DOHH2 (cell line): ENCODE measurements at regions not wholly inside any gene's neighbourhood (a gene's known extent, or its start where the extent isn't known, plus 50 kb on each side); places are given as distances from the start of the nearest gene placed in this dataset.

Source experiments
- H3F3A ChIP-seq: fragments of 200-600 bp; sonication (generic), shearing (Covaris generic); 2 replicates; pipeline ENCODE4 v1.6.0; 2016; ENCODE audit warnings: antibody characterized with exemption, mild to moderate bottlenecking; ENCODE audit not compliant: control insufficient read depth, insufficient read depth
- H3K27ac ChIP-seq: fragments of 200-600 bp; sonication (generic); 2 replicates; pipeline ENCODE4 v1.5.1; 2014; ENCODE audit warnings: low read depth, mild to moderate bottlenecking, low read length, moderate library complexity
- H3K27me3 ChIP-seq: fragments of 200-600 bp; sonication (generic); 2 replicates; pipeline ENCODE4 v1.6.1; 2014; ENCODE audit warnings: mild to moderate bottlenecking, low read length, mixed read lengths; ENCODE audit not compliant: control insufficient read depth
- H3K36me3 ChIP-seq: fragments of 200-600 bp; sonication (generic); 2 replicates; pipeline ENCODE4 v1.6.1; 2014; ENCODE audit warnings: mild to moderate bottlenecking, low read length, moderate library complexity, mixed read lengths; ENCODE audit not compliant: control insufficient read depth
- H3K4me1 ChIP-seq: fragments of 200-600 bp; sonication (generic); 2 replicates; pipeline ENCODE4 v1.6.1; 2014; ENCODE audit warnings: mild to moderate bottlenecking, low read length, mixed read lengths; ENCODE audit not compliant: control insufficient read depth
- H3K4me2 ChIP-seq: fragments of 200-600 bp; sonication (generic); 2 replicates; pipeline ENCODE4 v1.6.0; 2014; ENCODE audit warnings: mild to moderate bottlenecking, low read length, moderate library complexity
- H3K4me3 ChIP-seq: fragments of 200-600 bp; sonication (generic); 2 replicates; pipeline ENCODE4 v1.5.1; 2014; ENCODE audit warnings: mild to moderate bottlenecking, low read length, mixed read lengths
- H3K79me2 ChIP-seq: fragments of 200-600 bp; sonication (generic); 2 replicates; pipeline ENCODE4 v1.6.1; 2014; ENCODE audit warnings: mild to moderate bottlenecking, low read length, mixed read lengths; ENCODE audit not compliant: control insufficient read depth
- H3K9me2 ChIP-seq: fragments of 200-600 bp; sonication (generic); replicated peaks from 2 replicates; pipeline ENCODE4 v1.6.1; 2014; ENCODE audit warnings: mild to moderate bottlenecking, low read length, mixed read lengths; ENCODE audit not compliant: control insufficient read depth
- H3K9me3 ChIP-seq: fragments of 200-600 bp; sonication (generic); 2 replicates; pipeline ENCODE4 v1.6.1; 2014; ENCODE audit warnings: antibody characterized with exemption, low read length, mixed read lengths; ENCODE audit not compliant: control insufficient read depth, insufficient read depth
- H4K20me1 ChIP-seq: fragments of 200-600 bp; sonication (generic); 2 replicates; pipeline ENCODE4 v1.6.0; 2014; ENCODE audit warnings: low read depth, mild to moderate bottlenecking, antibody characterized with exemption, low read length, moderate library complexity; ENCODE audit not compliant: control insufficient read depth, insufficient read depth
- EZH2phosphoT487 ChIP-seq: fragments of 200-600 bp; sonication (generic); IDR thresholded peaks from 2 replicates; pipeline ENCODE4 v1.6.1; 2017; ENCODE audit warnings: borderline replicate concordance, mild to moderate bottlenecking, antibody characterized with exemption, low read length, moderate library complexity, mixed read lengths
- TF ChIP-seq, protein P1 (sequence below): fragments of 200-600 bp; sonication (generic); IDR thresholded peaks from one replicate; pipeline ENCODE4 v1.5.1; 2014; ENCODE audit warnings: antibody characterized with exemption, mild to moderate bottlenecking, low read depth, low read length; ENCODE audit not compliant: poor library complexity, severe bottlenecking

DNA sequence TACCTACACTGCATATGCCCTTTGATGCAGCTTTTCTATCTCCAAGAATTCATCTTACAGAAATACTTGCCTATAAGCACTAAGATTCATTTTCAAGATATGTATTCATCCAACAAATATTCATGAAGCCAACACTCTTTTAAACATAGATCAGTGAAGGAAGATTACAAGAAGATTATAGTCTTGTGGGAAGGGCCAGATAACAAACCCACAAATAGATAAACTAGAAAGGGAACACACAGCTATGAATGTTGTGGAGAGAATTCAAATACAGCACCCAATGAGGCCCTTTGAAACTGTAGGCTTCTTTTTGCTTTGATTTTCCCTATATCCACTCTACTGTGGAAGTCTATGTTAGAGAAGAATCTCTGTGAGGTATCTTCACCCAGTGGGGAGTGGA is 186.7 kb upstream of the RBMS1 start:
- no peak overlapping the region for H3K27ac ChIP-seq
- H3K79me2 ChIP-seq = no peaks in the 10 kb centered on the region
- no peaks in the 10 kb centered on the region for H3K36me3 ChIP-seq
- TF ChIP-seq, protein P1, sequence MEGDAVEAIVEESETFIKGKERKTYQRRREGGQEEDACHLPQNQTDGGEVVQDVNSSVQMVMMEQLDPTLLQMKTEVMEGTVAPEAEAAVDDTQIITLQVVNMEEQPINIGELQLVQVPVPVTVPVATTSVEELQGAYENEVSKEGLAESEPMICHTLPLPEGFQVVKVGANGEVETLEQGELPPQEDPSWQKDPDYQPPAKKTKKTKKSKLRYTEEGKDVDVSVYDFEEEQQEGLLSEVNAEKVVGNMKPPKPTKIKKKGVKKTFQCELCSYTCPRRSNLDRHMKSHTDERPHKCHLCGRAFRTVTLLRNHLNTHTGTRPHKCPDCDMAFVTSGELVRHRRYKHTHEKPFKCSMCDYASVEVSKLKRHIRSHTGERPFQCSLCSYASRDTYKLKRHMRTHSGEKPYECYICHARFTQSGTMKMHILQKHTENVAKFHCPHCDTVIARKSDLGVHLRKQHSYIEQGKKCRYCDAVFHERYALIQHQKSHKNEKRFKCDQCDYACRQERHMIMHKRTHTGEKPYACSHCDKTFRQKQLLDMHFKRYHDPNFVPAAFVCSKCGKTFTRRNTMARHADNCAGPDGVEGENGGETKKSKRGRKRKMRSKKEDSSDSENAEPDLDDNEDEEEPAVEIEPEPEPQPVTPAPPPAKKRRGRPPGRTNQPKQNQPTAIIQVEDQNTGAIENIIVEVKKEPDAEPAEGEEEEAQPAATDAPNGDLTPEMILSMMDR = no peak
- TF ChIP-seq EZH2phosphoT487 = no peak
- no peak overlapping the region for H3K4me2 ChIP-seq
- H3K4me1 ChIP-seq = no peaks in the 10 kb centered on the region
- no peaks in the 10 kb centered on the region for H3K9me3 ChIP-seq
- H3K27me3 ChIP-seq = no peaks in the 10 kb centered on the region
- H3K4me3 ChIP-seq = no peak overlapping the region
- no peaks in the 10 kb centered on the region for H3F3A ChIP-seq
- H3K9me2 ChIP-seq = no peaks in the 10 kb centered on the region
- H4K20me1 ChIP-seq = no peaks in the 10 kb centered on the region

DNA sequence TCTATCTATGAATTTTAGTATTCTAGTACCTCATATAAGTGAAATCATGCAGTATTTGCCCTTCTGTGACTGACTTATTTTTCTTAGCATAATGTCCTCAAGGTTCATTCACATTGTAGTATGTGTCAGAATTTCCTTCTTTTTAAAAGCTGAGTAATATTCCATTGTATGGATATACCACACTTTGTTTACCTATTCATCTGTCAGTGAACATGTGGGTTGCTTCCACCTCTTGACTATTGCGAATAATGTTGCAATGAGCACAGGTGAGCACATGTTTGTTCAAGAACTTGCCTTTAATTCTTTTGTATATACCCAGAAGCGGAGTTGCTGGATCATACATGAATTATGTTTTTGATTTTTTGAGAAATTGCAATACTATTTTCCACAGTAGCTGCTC is 187.4 kb upstream of the RBMS1 start:
- TF ChIP-seq, protein P1 = no peak
- no peak for TF ChIP-seq EZH2phosphoT487
- Histone ChIP-seq H3K9me3 (no peaks in the 10 kb centered on the region), H4K20me1 (no peaks in the 10 kb centered on the region), H3K27me3 (no peaks in the 10 kb centered on the region), H3K4me2 (no peak overlapping the region), H3K27ac (no peak overlapping the region), H3K9me2 (no peaks in the 10 kb centered on the region), H3K36me3 (no peaks in the 10 kb centered on the region), H3K79me2 (no peaks in the 10 kb centered on the region), H3F3A (no peaks in the 10 kb centered on the region), H3K4me3 (no peak overlapping the region), H3K4me1 (no peaks in the 10 kb centered on the region)

- Histone ChIP-seq H3K36me3 (no peaks in the 10 kb centered on the region), H3F3A (no peaks in the 10 kb centered on the region), H3K4me3 (no peak overlapping the region), H3K27ac (no peak overlapping the region), H3K27me3 (no peaks in the 10 kb centered on the region), H3K4me1 (no peaks in the 10 kb centered on the region), H4K20me1 (no peaks in the 10 kb centered on the region), H3K9me3 (no peaks in the 10 kb centered on the region), H3K4me2 (no peak overlapping the region), H3K9me2 (no peaks in the 10 kb centered on the region), H3K79me2 (no peaks in the 10 kb centered on the region)
- no peak for TF ChIP-seq EZH2phosphoT487
- TF ChIP-seq, protein P1 = no peak
Observed at GRCh38 chr2:160683206-160683605, 189.6 kb upstream of the RBMS1 start.

DNA sequence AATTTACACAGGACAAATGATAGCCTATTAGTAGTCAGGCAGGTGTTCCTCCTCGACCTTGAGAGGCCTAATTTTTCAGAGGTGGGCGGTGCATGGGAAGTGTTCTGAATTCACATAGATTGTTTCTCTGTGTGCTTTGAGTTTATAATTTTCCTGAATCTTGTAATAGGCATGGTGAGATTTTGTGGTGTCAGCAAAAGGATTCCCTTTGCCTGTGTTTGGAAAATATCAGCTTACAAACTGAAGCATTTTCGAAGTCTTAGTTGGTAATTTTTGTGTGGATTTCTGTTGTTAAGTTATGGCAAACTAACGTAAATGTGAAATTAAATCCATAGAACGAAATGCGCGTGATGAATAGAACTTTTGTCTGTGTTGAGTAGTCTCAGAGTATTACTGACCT is 194.0 kb upstream of the RBMS1 start:
- H3F3A ChIP-seq = no peaks in the 10 kb centered on the region
- no peaks in the 10 kb centered on the region for H3K4me1 ChIP-seq
- H3K27me3 ChIP-seq = no peaks in the 10 kb centered on the region
- no peaks in the 10 kb centered on the region for H3K36me3 ChIP-seq
- H3K79me2 ChIP-seq = no peaks in the 10 kb centered on the region
- H3K27ac ChIP-seq = no peak overlapping the region
- H4K20me1 ChIP-seq = no peaks in the 10 kb centered on the region
- no peaks in the 10 kb centered on the region for H3K9me3 ChIP-seq
- H3K4me3 ChIP-seq = no peak overlapping the region
- no peaks in the 10 kb centered on the region for H3K9me2 ChIP-seq
- TF ChIP-seq EZH2phosphoT487 = no peak
- TF ChIP-seq, protein P1 = no peak
- no peak overlapping the region for H3K4me2 ChIP-seq
